Large intestine (tissue), 3 donors: ENCODE measurements at regions not wholly inside any gene's neighbourhood (a gene's known extent, or its start where the extent isn't known, plus 50 kb on each side); places are given as distances from the start of the nearest gene placed in this dataset.
A peak's percentile ranks its signal among the peaks of the same experiment; 100 is the strongest.
"Not testable (repeated sequence)": the region's sequence is repeated elsewhere in the genome, so short reads cannot be mapped to it uniquely, and the experiment has no call there.

ENCODE experiments used
- DNase-seq, 2 donors: peaks; one replicate each; pipeline versions ENCODE4 v3.0.0 to v3.0.0-alpha.2; 2013
- H3K27ac ChIP-seq: one replicate; pipeline ENCODE4 v1.5.1; 2013; ENCODE audit warnings: low read length
- H3K27me3 ChIP-seq: 2 replicates; pipeline ENCODE4 v1.6.1; 2013; ENCODE audit warnings: low read length; ENCODE audit not compliant: control insufficient read depth, insufficient read depth
- H3K36me3 ChIP-seq: 2 replicates; pipeline ENCODE4 v1.6.1; 2013; ENCODE audit warnings: low read length; ENCODE audit not compliant: control insufficient read depth, insufficient read depth
- H3K4me1 ChIP-seq: one replicate; pipeline ENCODE4 v1.6.1; 2013; ENCODE audit warnings: low read length; ENCODE audit not compliant: control insufficient read depth, insufficient read depth
- H3K4me3 ChIP-seq: one replicate; pipeline ENCODE4 v1.5.1; 2013; ENCODE audit warnings: low read length
- H3K9me3 ChIP-seq: one replicate; pipeline ENCODE4 v1.6.1; 2013; ENCODE audit warnings: mild to moderate bottlenecking, low read depth, low read length, moderate library complexity; ENCODE audit not compliant: control insufficient read depth
- WGBS: methylation state at CpG from one replicate; pipeline ENCODE4 v1.1.5; 2013; ENCODE audit warnings: low lambda C conversion rate; ENCODE audit not compliant: insufficient coverage; 5-methylcytosine and 5-hydroxymethylcytosine counted together

GRCh38 chr1:215287362-215287761, 204.8 kb downstream of the KCNK2 start:
- Histone ChIP-seq H3K27ac (no peak overlapping the region), H3K4me1 (no peaks in the 10 kb centered on the region), H3K36me3 (no peaks in the 10 kb centered on the region), H3K9me3 (no peaks in the 10 kb centered on the region), H3K4me3 (no peak overlapping the region), H3K27me3 (no peaks in the 10 kb centered on the region)
- no peak for DNase-seq
- no CpG with 5 or more reads among the region's 2 CpGs for WGBS

GRCh38 chr1:215290018-215290417, 207.5 kb downstream of the KCNK2 start:
- Histone ChIP-seq H3K36me3 (no peaks in the 10 kb centered on the region), H3K27ac (no peak overlapping the region)

GRCh38 chr1:215292932-215293331, 210.4 kb downstream of the KCNK2 start:
- DNase-seq, result no peak
- Histone ChIP-seq H3K4me1 (no peaks in the 10 kb centered on the region), H3K27ac (no peak overlapping the region), H3K27me3 (no peaks in the 10 kb centered on the region), H3K36me3 (no peaks in the 10 kb centered on the region), H3K4me3 (no peak overlapping the region), H3K9me3 (no peaks in the 10 kb centered on the region)
- no CpG with 5 or more reads among the region's 1 CpG for WGBS

More at GRCh38 chr1:215290018-215290417, 207.5 kb downstream of the KCNK2 start:
- no peaks in the 10 kb centered on the region for H3K9me3 ChIP-seq
- no peak for DNase-seq
- no peaks in the 10 kb centered on the region for H3K4me1 ChIP-seq
- H3K4me3 ChIP-seq, result no peak overlapping the region
- no peaks in the 10 kb centered on the region for H3K27me3 ChIP-seq

GRCh38 chr1:215306426-215306825, 223.9 kb downstream of the KCNK2 start:
- H3K4me3 ChIP-seq, result no peak overlapping the region
- H3K27me3 ChIP-seq, result no peaks in the 10 kb centered on the region
- DNase-seq, result no peak
- H3K27ac ChIP-seq, result no peak overlapping the region
- no CpG with 5 or more reads among the region's 2 CpGs for WGBS
- H3K4me1 ChIP-seq, result no peaks in the 10 kb centered on the region
- H3K36me3 ChIP-seq, result no peaks in the 10 kb centered on the region
- no peaks in the 10 kb centered on the region for H3K9me3 ChIP-seq

- DNase-seq, result no peak
- Histone ChIP-seq H3K4me3 (no peak overlapping the region), H3K27me3 (no peaks in the 10 kb centered on the region), H3K9me3 (no peaks in the 10 kb centered on the region), H3K27ac (no peak overlapping the region), H3K4me1 (no peaks in the 10 kb centered on the region), H3K36me3 (no peaks in the 10 kb centered on the region)
- no CpG with 5 or more reads among the region's 1 CpG for WGBS
Observed at GRCh38 chr1:215321802-215322201, 239.3 kb downstream of the KCNK2 start.

GRCh38 chr1:215323992-215324391, 241.5 kb downstream of the KCNK2 start:
- WGBS, result no CpG with 5 or more reads among the region's 3 CpGs
- not testable (repeated sequence) for H3K27me3 ChIP-seq, H3K9me3 ChIP-seq, H3K4me1 ChIP-seq, H3K36me3 ChIP-seq, DNase-seq, H3K27ac ChIP-seq, H3K4me3 ChIP-seq

GRCh38 chr1:215330426-215330825, 236.7 kb upstream of the KCTD3 start:
- Histone ChIP-seq H3K27ac (no peak overlapping the region), H3K27me3 (no peaks in the 10 kb centered on the region)
- DNase-seq, result no peak

GRCh38 chr1:215344539-215344938, 222.6 kb upstream of the KCTD3 start:
- Histone ChIP-seq H3K27ac (no peak overlapping the region), H3K9me3 (no peaks in the 10 kb centered on the region), H3K4me3 (no peak overlapping the region), H3K4me1 (no peaks in the 10 kb centered on the region), H3K36me3 (no peaks in the 10 kb centered on the region), H3K27me3 (peaks cover 3% of the 10 kb centered on the region)
- DNase-seq, result no peak

More at GRCh38 chr1:215330426-215330825, 236.7 kb upstream of the KCTD3 start:
- H3K36me3 ChIP-seq, result no peaks in the 10 kb centered on the region
- H3K9me3 ChIP-seq, result no peaks in the 10 kb centered on the region
- H3K4me1 ChIP-seq, result no peaks in the 10 kb centered on the region
- no peak overlapping the region for H3K4me3 ChIP-seq

- Histone ChIP-seq H3K27ac (no peak overlapping the region), H3K4me1 (no peaks in the 10 kb centered on the region), H3K9me3 (no peaks in the 10 kb centered on the region), H3K27me3 (no peaks in the 10 kb centered on the region), H3K36me3 (no peaks in the 10 kb centered on the region), H3K4me3 (no peak overlapping the region)
- no peak for DNase-seq
Observed at GRCh38 chr1:215345208-215345607, 221.9 kb upstream of the KCTD3 start.

GRCh38 chr1:215345766-215346165, 221.3 kb upstream of the KCTD3 start:
- Histone ChIP-seq H3K27ac (no peak overlapping the region), H3K36me3 (no peaks in the 10 kb centered on the region), H3K4me3 (no peak overlapping the region), H3K27me3 (no peaks in the 10 kb centered on the region), H3K9me3 (no peaks in the 10 kb centered on the region), H3K4me1 (no peaks in the 10 kb centered on the region)
- peak in 1 of 2 donors; percentile 1 for DNase-seq
- WGBS, result 100% methylated on average over 1 of the region's 3 CpGs

- Histone ChIP-seq H3K4me3 (no peak overlapping the region), H3K27me3 (no peaks in the 10 kb centered on the region), H3K27ac (no peak overlapping the region), H3K4me1 (no peaks in the 10 kb centered on the region), H3K9me3 (no peaks in the 10 kb centered on the region), H3K36me3 (no peaks in the 10 kb centered on the region)
- DNase-seq, result no peak
- 93% methylated on average over 2 of the region's 2 CpGs for WGBS
Observed at GRCh38 chr1:215357901-215358300, 209.2 kb upstream of the KCTD3 start.
